ENCODE measurements at regions not wholly inside any gene's neighbourhood (a gene's known extent, or its start where the extent isn't known, plus 50 kb on each side); places are given as distances from the start of the nearest gene placed in this dataset.

DNA sequence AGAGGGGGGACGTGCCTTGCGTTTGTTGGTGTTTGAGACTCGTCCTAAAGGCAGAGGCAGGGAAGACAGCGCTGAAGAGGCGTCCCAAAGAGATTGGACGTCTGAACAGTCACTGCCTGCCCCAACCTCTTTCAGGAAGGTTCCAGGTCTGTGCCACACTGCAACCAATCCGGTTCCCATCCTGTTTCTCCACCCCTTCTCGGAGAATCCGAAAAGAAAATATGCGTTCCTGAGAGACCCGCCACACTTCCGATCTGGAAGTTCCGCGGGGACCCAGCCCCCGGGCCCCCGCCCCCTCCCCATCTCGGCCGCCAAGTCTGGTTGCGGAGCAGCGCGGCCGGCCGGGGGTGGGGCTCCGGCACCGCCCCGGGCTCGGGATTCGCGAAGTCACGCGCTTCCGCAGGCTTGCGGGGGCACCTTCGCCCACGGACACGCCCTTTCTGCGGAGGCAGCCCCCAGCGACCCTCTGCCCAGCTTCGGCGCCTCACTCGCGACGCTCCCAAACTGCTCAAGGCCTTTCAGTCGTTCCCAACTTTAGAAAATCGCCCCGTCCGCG lies 124.5 kb upstream of the DPYD start:
- Mint-ChIP-seq H3K27me3 (ENCODE audit: low read depth, poor library complexity) (peaks cover 87% of the 10 kb centered on the region), H3K27ac (no peak overlapping the region), H3K4me1 (peaks cover 30% of the 10 kb centered on the region), H3K9me3 (no peaks in the 10 kb centered on the region), H3K36me3 (ENCODE audit: low read depth) (no peaks in the 10 kb centered on the region), H3K4me3 (peak overlapping the region; percentile 79)
- peak; percentile 48 for DNase-seq
- TF ChIP-seq, protein P1, sequence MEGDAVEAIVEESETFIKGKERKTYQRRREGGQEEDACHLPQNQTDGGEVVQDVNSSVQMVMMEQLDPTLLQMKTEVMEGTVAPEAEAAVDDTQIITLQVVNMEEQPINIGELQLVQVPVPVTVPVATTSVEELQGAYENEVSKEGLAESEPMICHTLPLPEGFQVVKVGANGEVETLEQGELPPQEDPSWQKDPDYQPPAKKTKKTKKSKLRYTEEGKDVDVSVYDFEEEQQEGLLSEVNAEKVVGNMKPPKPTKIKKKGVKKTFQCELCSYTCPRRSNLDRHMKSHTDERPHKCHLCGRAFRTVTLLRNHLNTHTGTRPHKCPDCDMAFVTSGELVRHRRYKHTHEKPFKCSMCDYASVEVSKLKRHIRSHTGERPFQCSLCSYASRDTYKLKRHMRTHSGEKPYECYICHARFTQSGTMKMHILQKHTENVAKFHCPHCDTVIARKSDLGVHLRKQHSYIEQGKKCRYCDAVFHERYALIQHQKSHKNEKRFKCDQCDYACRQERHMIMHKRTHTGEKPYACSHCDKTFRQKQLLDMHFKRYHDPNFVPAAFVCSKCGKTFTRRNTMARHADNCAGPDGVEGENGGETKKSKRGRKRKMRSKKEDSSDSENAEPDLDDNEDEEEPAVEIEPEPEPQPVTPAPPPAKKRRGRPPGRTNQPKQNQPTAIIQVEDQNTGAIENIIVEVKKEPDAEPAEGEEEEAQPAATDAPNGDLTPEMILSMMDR (IDR thresholded peaks at IDR 0.05) = no peak

DNA sequence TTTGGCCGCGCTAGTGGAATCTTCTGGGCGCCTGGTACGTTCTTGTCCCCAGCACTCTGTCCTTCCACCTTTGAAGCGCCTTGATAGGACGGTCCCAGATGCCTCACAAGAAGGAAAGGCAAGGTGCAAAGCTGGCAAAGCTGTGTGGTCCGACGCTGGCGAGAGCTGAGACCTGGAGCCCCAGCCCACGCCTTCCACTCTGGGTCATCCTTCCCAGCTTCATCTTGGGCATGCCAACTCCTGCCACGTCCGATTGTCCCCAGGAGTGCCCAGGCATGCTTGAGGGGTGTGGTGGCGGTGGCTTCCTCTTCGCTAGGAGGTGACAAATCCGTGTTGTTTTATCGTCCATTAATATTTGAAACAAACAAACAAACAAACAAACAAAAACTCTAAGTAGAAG lies 123.9 kb upstream of the DPYD start:
- peak; percentile 5 for DNase-seq
- H3K27me3 Mint-ChIP-seq (ENCODE audit: low read depth, poor library complexity) = peaks cover 82% of the 10 kb centered on the region
- H3K9me3 Mint-ChIP-seq = no peaks in the 10 kb centered on the region

DNA sequence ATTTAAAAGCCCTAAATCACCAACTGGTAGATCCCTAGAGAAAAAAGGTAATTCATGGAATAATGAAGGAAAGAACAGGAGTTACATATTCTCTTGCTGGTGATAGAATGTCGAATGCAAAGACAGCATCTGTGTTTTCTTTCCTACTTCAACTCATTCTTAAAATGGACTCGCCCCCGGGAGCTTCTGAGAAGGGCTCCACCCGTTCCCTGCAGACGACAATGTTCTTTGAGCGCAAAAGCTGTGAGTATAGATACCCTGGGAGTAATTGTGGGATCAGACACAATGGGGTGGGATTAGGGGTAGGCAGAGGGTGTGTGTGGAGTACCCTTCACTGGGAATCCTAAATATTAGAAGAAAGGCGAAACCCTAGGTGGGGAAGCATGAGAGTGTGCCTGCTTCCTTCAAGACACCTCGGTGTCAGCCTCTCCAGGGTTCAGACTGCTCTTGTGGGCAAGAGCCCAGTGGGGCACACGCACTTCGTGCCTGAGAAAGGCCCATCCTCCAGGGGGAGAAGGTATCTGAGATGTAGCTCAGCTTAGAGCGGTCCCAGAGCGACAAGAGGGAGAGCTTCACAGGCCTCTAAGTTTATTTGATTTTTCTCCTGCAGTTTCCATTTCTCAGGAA lies 123.3 kb upstream of the DPYD start:
- H3K9me3 Mint-ChIP-seq = no peaks in the 10 kb centered on the region
- peaks cover 76% of the 10 kb centered on the region for H3K27me3 Mint-ChIP-seq (ENCODE audit: low read depth, poor library complexity)
- TF ChIP-seq, protein P1 (IDR thresholded peaks at IDR 0.05) = no peak
- H3K4me1 Mint-ChIP-seq = peaks cover 24% of the 10 kb centered on the region
- no peak for DNase-seq
- peak overlapping the region; percentile 79 for H3K4me3 Mint-ChIP-seq
- no peaks in the 10 kb centered on the region for H3K36me3 Mint-ChIP-seq (ENCODE audit: low read depth)
- no peak overlapping the region for H3K27ac Mint-ChIP-seq

More for the DNA sequence above, 123.9 kb upstream of the DPYD start:
- TF ChIP-seq, protein P1 (IDR thresholded peaks at IDR 0.05) = no peak
- Mint-ChIP-seq H3K27ac (no peak overlapping the region), H3K4me1 (peaks cover 30% of the 10 kb centered on the region), H3K4me3 (peak overlapping the region; percentile 79), H3K36me3 (ENCODE audit: low read depth) (no peaks in the 10 kb centered on the region)

DNA sequence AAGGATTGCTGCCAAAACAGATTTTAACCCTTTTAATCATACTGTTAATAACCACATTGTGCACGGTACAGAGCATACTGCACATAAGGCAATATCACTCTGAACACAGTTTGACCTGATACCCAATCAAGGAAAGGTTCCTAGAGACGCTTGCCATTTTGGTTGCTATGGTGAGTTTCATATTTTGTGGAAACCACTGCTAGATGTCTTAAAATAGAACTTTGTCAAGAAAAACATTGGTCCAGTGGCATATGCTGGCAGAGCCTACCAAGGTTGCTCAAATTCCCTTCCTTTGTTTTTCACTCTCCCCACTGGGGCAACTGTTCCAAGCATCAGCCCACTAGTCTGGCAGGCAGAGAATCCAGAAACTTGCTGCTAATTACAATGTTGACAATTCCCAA lies 114.8 kb upstream of the DPYD start:
- peaks cover 4% of the 10 kb centered on the region for H3K27me3 Mint-ChIP-seq (ENCODE audit: low read depth, poor library complexity)
- no peaks in the 10 kb centered on the region for H3K9me3 Mint-ChIP-seq
- no peak for DNase-seq
- TF ChIP-seq, protein P1 (IDR thresholded peaks at IDR 0.05) = no peak
- H3K4me1 Mint-ChIP-seq = no peaks in the 10 kb centered on the region
- no peaks in the 10 kb centered on the region for H3K36me3 Mint-ChIP-seq (ENCODE audit: low read depth)
- H3K4me3 Mint-ChIP-seq = no peak overlapping the region
- no peak overlapping the region for H3K27ac Mint-ChIP-seq

DNA sequence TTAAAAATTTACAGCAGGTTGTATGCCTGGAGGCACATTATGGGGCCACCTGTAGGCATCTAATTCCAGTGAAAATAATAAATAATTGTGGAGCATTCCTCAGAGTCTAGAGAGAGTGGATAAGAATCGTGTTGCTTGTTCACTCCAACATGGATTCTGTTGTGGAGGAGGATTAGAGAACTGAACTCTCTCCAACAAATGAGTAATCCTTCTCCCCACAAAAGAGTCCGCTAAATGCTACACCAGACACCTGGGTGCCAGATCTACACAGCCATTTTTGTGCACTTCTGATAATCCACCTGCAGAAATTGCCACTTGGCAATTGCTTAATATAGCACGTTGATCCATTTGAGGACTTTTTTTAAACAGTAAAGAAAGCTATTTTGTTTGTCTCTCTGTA lies 113.7 kb upstream of the DPYD start:
- H3K4me3 Mint-ChIP-seq = no peak overlapping the region
- H3K4me1 Mint-ChIP-seq = no peaks in the 10 kb centered on the region
- TF ChIP-seq, protein P1 (IDR thresholded peaks at IDR 0.05) = no peak
- no peak overlapping the region for H3K27ac Mint-ChIP-seq
- no peaks in the 10 kb centered on the region for H3K9me3 Mint-ChIP-seq
- H3K27me3 Mint-ChIP-seq (ENCODE audit: low read depth, poor library complexity) = peaks cover 4% of the 10 kb centered on the region
- no peaks in the 10 kb centered on the region for H3K36me3 Mint-ChIP-seq (ENCODE audit: low read depth)
- DNase-seq = no peak

DNA sequence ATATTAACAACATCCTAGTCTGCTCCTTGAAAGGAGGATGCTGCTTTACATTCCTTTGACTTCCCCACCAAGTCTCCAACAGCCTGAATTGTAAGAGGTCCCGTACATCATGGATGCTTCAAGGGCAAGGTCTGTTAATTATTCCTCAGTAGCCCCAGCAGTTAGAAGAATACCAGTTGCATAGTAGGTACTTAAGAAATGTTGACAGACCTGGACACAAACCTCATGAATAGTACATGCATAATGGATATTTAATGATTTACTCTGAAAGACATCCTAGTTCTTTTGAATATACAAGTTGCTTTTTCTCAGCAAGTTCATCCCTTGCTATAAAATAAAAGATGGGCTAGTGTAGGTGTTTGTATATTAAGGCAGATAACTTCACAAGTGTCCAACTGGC lies 112.1 kb upstream of the DPYD start:
- Mint-ChIP-seq H3K9me3 (no peaks in the 10 kb centered on the region), H3K36me3 (ENCODE audit: low read depth) (no peaks in the 10 kb centered on the region), H3K27me3 (ENCODE audit: low read depth, poor library complexity) (peaks cover 4% of the 10 kb centered on the region), H3K27ac (no peak overlapping the region), H3K4me3 (no peak overlapping the region), H3K4me1 (no peaks in the 10 kb centered on the region)
- DNase-seq = no peak
- TF ChIP-seq, protein P1 (IDR thresholded peaks at IDR 0.05) = no peak
